Cardiac muscle cell (in vitro differentiated cells and primary cell): ENCODE measurements at regions not wholly inside any gene's neighbourhood (a gene's known extent, or its start where the extent isn't known, plus 50 kb on each side); places are given as distances from the start of the nearest gene placed in this dataset.

Source experiments
- DNase-seq, 2 donors: peaks; one replicate each; pipeline versions ENCODE4 v3.0.0 to v3.0.0-alpha.2; 2010 to 2017; ENCODE audit warnings: low read depth in 1 of 2, low spot score in 1 of 2
- H3K27ac ChIP-seq: fragments of 200-600 bp; sonication (generic); 2 replicates; pipeline ENCODE4 v1.5.1; 2016
- H3K27me3 ChIP-seq: fragments of 200-600 bp; sonication (generic); 2 replicates; pipeline ENCODE4 v1.6.0; 2016; ENCODE audit warnings: control low read depth
- H3K36me3 ChIP-seq: fragments of 200-600 bp; sonication (generic); 2 replicates; pipeline ENCODE4 v1.5.1; 2016; ENCODE audit warnings: control low read depth
- H3K4me1 ChIP-seq: fragments of 200-600 bp; sonication (generic); 2 replicates; pipeline ENCODE4 v1.8.1; 2017; ENCODE audit warnings: low read depth, mild to moderate bottlenecking, mixed run types
- H3K4me3 ChIP-seq: fragments of 200-600 bp; sonication (generic); 2 replicates; pipeline ENCODE4 v1.5.1; 2016; ENCODE audit warnings: mild to moderate bottlenecking
- H3K9me3 ChIP-seq: fragments of 200-600 bp; sonication (generic); 2 replicates; pipeline ENCODE4 v1.5.1; 2017; ENCODE audit warnings: low read depth, mild to moderate bottlenecking, control low read depth
- TF ChIP-seq, protein P1 (sequence below): IDR thresholded peaks from 2 replicates; pipeline ENCODE4 v1.5.1; 2012; ENCODE audit warnings: low read depth, mild to moderate bottlenecking, low read length

DNA sequence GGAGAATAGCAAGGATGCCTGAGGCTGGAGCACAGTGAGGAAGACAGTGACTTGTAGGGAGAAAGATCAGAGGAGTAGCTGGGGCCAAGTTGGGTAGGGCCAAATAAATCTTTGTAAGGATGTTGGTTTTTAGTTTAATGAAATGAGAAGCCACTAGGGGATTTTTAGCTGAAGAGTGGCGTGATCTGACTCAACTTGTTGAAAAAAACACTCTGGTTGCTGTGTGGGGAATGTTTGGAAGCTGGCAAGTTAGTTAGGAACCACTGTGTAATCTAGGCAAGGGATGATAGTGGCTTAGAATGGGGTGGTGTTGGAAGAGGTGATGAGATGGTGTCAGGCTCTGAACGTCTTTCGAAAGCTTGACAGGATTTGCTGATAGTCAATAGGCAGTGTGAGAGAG, 176.1 kb upstream of the HDDC2 start:
- H3K4me3 ChIP-seq, result no peak overlapping the region
- no peaks in the 10 kb centered on the region for H3K27me3 ChIP-seq
- peaks cover 9% of the 10 kb centered on the region for H3K4me1 ChIP-seq
- H3K9me3 ChIP-seq, result no peaks in the 10 kb centered on the region
- H3K27ac ChIP-seq, result no peak overlapping the region
- DNase-seq, result peak in 1 of 2 donors; percentile 9
- no peaks in the 10 kb centered on the region for H3K36me3 ChIP-seq
- TF ChIP-seq, protein P1, sequence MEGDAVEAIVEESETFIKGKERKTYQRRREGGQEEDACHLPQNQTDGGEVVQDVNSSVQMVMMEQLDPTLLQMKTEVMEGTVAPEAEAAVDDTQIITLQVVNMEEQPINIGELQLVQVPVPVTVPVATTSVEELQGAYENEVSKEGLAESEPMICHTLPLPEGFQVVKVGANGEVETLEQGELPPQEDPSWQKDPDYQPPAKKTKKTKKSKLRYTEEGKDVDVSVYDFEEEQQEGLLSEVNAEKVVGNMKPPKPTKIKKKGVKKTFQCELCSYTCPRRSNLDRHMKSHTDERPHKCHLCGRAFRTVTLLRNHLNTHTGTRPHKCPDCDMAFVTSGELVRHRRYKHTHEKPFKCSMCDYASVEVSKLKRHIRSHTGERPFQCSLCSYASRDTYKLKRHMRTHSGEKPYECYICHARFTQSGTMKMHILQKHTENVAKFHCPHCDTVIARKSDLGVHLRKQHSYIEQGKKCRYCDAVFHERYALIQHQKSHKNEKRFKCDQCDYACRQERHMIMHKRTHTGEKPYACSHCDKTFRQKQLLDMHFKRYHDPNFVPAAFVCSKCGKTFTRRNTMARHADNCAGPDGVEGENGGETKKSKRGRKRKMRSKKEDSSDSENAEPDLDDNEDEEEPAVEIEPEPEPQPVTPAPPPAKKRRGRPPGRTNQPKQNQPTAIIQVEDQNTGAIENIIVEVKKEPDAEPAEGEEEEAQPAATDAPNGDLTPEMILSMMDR, result no peak

- Histone ChIP-seq H3K9me3 (no peaks in the 10 kb centered on the region), H3K4me1 (peaks cover 9% of the 10 kb centered on the region), H3K27ac (no peak overlapping the region), H3K4me3 (no peak overlapping the region), H3K36me3 (no peaks in the 10 kb centered on the region), H3K27me3 (no peaks in the 10 kb centered on the region)
- DNase-seq, result no peak
- TF ChIP-seq, protein P1, result no peak
These were observed 178.4 kb upstream of the HDDC2 start for GRCh38 chr6:125480146-125480545.

DNA sequence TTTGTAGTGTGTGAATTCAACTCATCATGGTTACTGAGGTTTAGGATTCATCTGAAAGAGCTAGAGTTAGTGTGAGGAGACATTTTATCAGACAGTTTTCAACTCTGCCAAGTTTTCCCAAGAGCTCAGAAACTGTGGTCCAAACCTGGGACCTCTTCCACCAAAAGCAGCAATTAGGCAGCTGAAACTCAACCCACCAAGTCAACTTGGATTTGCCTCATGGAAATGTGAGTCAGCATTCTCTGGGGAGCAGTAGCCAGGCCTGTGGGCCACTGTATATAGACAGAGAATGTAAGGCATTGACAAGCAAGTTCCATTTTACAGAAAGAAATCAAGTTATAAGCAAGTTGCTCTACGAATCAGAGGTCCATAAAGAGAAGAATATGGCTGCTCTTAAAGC, 178.8 kb upstream of the HDDC2 start:
- Histone ChIP-seq H3K27ac (no peak overlapping the region), H3K4me3 (no peak overlapping the region), H3K4me1 (peaks cover 9% of the 10 kb centered on the region), H3K27me3 (no peaks in the 10 kb centered on the region), H3K9me3 (no peaks in the 10 kb centered on the region), H3K36me3 (no peaks in the 10 kb centered on the region)
- peak in 1 of 2 donors; percentile 20 for DNase-seq
- TF ChIP-seq, protein P1, result no peak

- peaks cover 9% of the 10 kb centered on the region for H3K4me1 ChIP-seq
- no peak for DNase-seq
- no peak overlapping the region for H3K4me3 ChIP-seq
- TF ChIP-seq, protein P1, result no peak
- H3K36me3 ChIP-seq, result no peaks in the 10 kb centered on the region
- no peak overlapping the region for H3K27ac ChIP-seq
- H3K9me3 ChIP-seq, result no peaks in the 10 kb centered on the region
- no peaks in the 10 kb centered on the region for H3K27me3 ChIP-seq
These were observed 179.3 kb upstream of the HDDC2 start for GRCh38 chr6:125481056-125481455.

- Histone ChIP-seq H3K4me1 (no peaks in the 10 kb centered on the region), H3K27me3 (no peaks in the 10 kb centered on the region), H3K36me3 (no peaks in the 10 kb centered on the region), H3K9me3 (no peaks in the 10 kb centered on the region), H3K27ac (no peak overlapping the region), H3K4me3 (no peak overlapping the region)
- no peak for DNase-seq
- TF ChIP-seq, protein P1, result no peak
These were observed 184.0 kb upstream of the HDDC2 start for GRCh38 chr6:125485757-125486156.

GRCh38 chr6:125486881-125487280, 185.1 kb upstream of the HDDC2 start:
- H3K4me3 ChIP-seq, result no peak overlapping the region
- H3K36me3 ChIP-seq, result no peaks in the 10 kb centered on the region
- H3K4me1 ChIP-seq, result no peaks in the 10 kb centered on the region
- H3K9me3 ChIP-seq, result no peaks in the 10 kb centered on the region
- no peak overlapping the region for H3K27ac ChIP-seq
- DNase-seq, result peak in 1 of 2 donors; percentile 44
- H3K27me3 ChIP-seq, result no peaks in the 10 kb centered on the region
- TF ChIP-seq, protein P1, result no peak
